ENCODE measurements at regions not wholly inside any gene's neighbourhood (a gene's known extent, or its start where the extent isn't known, plus 50 kb on each side); places are given as distances from the start of the nearest gene placed in this dataset.

DNA sequence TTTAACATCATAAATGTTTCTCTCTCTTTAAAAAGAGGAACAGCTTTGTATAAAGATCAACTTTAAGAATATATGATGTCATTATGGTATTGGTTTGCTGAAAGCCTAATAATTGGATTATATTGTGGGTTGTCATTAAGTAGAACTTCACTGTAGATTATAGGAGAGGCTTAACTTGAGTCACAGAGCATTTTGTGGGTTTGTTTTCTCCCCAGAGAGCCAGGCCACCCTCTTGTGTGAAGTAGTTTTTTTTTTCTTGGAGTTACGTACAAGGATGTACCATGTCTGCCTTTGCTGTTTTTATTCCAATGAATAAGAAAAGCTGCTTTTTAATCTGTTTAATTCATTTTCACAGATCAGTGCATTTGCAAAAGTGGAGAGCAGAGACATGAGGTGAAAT is 354.8 kb upstream of the TBL1XR1 start (continued):
- no peak for TF ChIP-seq ZNF425 (CRISPR knock-in tag; conservative IDR thresholded peaks at IDR 0.05)

DNA sequence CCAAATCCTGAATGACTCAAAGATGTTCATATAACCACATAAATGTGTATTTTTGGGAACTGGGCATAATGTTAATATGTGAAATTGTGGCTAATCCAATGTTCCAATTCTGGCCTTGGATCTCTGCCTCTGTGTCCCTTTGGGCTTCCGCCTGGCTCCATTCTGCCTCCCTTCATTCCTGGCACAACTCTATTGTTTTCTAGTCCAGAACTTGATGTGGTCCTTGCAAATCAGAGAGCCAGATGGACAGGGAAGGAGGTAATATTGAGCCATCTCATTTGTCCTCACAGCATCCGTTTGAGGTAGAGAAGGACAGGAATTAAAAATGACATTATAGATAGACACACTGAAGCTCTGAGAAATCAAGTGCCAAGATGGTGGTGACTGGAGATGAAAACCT is 355.7 kb upstream of the TBL1XR1 start:
- TF ChIP-seq, protein P1, sequence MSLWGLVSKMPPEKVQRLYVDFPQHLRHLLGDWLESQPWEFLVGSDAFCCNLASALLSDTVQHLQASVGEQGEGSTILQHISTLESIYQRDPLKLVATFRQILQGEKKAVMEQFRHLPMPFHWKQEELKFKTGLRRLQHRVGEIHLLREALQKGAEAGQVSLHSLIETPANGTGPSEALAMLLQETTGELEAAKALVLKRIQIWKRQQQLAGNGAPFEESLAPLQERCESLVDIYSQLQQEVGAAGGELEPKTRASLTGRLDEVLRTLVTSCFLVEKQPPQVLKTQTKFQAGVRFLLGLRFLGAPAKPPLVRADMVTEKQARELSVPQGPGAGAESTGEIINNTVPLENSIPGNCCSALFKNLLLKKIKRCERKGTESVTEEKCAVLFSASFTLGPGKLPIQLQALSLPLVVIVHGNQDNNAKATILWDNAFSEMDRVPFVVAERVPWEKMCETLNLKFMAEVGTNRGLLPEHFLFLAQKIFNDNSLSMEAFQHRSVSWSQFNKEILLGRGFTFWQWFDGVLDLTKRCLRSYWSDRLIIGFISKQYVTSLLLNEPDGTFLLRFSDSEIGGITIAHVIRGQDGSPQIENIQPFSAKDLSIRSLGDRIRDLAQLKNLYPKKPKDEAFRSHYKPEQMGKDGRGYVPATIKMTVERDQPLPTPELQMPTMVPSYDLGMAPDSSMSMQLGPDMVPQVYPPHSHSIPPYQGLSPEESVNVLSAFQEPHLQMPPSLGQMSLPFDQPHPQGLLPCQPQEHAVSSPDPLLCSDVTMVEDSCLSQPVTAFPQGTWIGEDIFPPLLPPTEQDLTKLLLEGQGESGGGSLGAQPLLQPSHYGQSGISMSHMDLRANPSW (CRISPR knock-in tag; conservative IDR thresholded peaks at IDR 0.05; ENCODE audit: low read depth): no peak
- ATAC-seq: no peak
- Mint-ChIP-seq H3K4me1 (peaks cover 47% of the 10 kb centered on the region), H3K4me3 (no peak overlapping the region), H3K27me3 (ENCODE audit: low read depth) (no peaks in the 10 kb centered on the region), H3K9me3 (no peaks in the 10 kb centered on the region), H3K36me3 (no peaks in the 10 kb centered on the region), H3K27ac (no peak overlapping the region)
- DNase-seq (ENCODE audit: low spot score): no peak
- ChIA-PET CTCF (no interaction called here), POLR2A (no interaction called here)

GRCh38 chr3:177553579-177553978 is 356.3 kb upstream of the TBL1XR1 start:
- CTCF ChIA-PET: no interaction called here
- no peak for DNase-seq (ENCODE audit: low spot score)
- Mint-ChIP-seq H3K36me3 (no peaks in the 10 kb centered on the region), H3K27me3 (ENCODE audit: low read depth) (no peaks in the 10 kb centered on the region), H3K27ac (no peak overlapping the region), H3K4me1 (peaks cover 47% of the 10 kb centered on the region), H3K4me3 (no peak overlapping the region), H3K9me3 (no peaks in the 10 kb centered on the region)
- ATAC-seq: no peak
- POLR2A ChIA-PET: interaction anchor here (0.6 kb wide), 1 partner anchor 21 kb away, joined by 3 read pairs; no protein-coding TSS in a partner anchor
- TF ChIP-seq RORB (CRISPR knock-in tag; IDR thresholded peaks at IDR 0.05): no peak
- no peak for TF ChIP-seq GRHL2 (CRISPR knock-in tag; IDR thresholded peaks at IDR 0.05; ENCODE audit: insufficient replicate concordance, severe bottlenecking)
- TF ChIP-seq ZNF416 (CRISPR knock-in tag; IDR thresholded peaks at IDR 0.05): no peak
- no peak for TF ChIP-seq ZBTB21 (CRISPR knock-in tag; IDR thresholded peaks at IDR 0.05; ENCODE audit: borderline replicate concordance)
- TF ChIP-seq, protein P2, sequence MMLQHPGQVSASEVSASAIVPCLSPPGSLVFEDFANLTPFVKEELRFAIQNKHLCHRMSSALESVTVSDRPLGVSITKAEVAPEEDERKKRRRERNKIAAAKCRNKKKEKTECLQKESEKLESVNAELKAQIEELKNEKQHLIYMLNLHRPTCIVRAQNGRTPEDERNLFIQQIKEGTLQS (CRISPR knock-in tag; conservative IDR thresholded peaks at IDR 0.05): no peak
- TF ChIP-seq TP53 (CRISPR knock-in tag; IDR thresholded peaks at IDR 0.05): no peak
- TF ChIP-seq ZNF512 (CRISPR knock-in tag; IDR thresholded peaks at IDR 0.05; ENCODE audit: borderline replicate concordance): no peak
- no peak for TF ChIP-seq ZNF425 (CRISPR knock-in tag; conservative IDR thresholded peaks at IDR 0.05)
- no peak for TF ChIP-seq HMGA2 (CRISPR knock-in tag; IDR thresholded peaks at IDR 0.05)
- TF ChIP-seq, protein P3, sequence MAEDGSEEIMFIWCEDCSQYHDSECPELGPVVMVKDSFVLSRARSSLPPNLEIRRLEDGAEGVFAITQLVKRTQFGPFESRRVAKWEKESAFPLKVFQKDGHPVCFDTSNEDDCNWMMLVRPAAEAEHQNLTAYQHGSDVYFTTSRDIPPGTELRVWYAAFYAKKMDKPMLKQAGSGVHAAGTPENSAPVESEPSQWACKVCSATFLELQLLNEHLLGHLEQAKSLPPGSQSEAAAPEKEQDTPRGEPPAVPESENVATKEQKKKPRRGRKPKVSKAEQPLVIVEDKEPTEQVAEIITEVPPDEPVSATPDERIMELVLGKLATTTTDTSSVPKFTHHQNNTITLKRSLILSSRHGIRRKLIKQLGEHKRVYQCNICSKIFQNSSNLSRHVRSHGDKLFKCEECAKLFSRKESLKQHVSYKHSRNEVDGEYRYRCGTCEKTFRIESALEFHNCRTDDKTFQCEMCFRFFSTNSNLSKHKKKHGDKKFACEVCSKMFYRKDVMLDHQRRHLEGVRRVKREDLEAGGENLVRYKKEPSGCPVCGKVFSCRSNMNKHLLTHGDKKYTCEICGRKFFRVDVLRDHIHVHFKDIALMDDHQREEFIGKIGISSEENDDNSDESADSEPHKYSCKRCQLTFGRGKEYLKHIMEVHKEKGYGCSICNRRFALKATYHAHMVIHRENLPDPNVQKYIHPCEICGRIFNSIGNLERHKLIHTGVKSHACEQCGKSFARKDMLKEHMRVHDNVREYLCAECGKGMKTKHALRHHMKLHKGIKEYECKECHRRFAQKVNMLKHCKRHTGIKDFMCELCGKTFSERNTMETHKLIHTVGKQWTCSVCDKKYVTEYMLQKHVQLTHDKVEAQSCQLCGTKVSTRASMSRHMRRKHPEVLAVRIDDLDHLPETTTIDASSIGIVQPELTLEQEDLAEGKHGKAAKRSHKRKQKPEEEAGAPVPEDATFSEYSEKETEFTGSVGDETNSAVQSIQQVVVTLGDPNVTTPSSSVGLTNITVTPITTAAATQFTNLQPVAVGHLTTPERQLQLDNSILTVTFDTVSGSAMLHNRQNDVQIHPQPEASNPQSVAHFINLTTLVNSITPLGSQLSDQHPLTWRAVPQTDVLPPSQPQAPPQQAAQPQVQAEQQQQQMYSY (CRISPR knock-in tag; IDR thresholded peaks at IDR 0.05): no peak
- no peak for TF ChIP-seq ZNF532 (CRISPR knock-in tag; IDR thresholded peaks at IDR 0.05; ENCODE audit: borderline replicate concordance)
- TF ChIP-seq CREM (CRISPR knock-in tag; IDR thresholded peaks at IDR 0.05): no peak
- no peak for TF ChIP-seq NFATC4 (CRISPR knock-in tag; IDR thresholded peaks at IDR 0.05)
